MM.1S (cell line): ENCODE measurements at regions not wholly inside any gene's neighbourhood (a gene's known extent, or its start where the extent isn't known, plus 50 kb on each side); places are given as distances from the start of the nearest gene placed in this dataset.

Experiments
- CTCF ChIP-seq: fragments of 300-600 bp; sonication (generic); IDR thresholded peaks from 2 replicates; pipeline ENCODE4 v1.5.1; 2016; ENCODE audit warnings: antibody characterized with exemption, low read length, mixed read lengths
- EZH2 ChIP-seq: fragments of 300-600 bp; sonication (generic); optimal IDR thresholded peaks from 2 replicates; pipeline ENCODE3; 2017; ENCODE audit warnings: low read depth, mild to moderate bottlenecking, antibody characterized with exemption, low read length, mixed read lengths
- EZH2phosphoT487 ChIP-seq: fragments of 300-600 bp; sonication (generic); IDR thresholded peaks from 2 replicates; pipeline ENCODE4 v1.6.1; 2018; ENCODE audit warnings: antibody characterized with exemption, low read length

GRCh38 chr12:46524778-46525177 lies 152.2 kb upstream of the SLC38A2 start:
- TF ChIP-seq CTCF, result no peak
- TF ChIP-seq EZH2phosphoT487, result no peak
- no peak for TF ChIP-seq EZH2
